ENCODE measurements at regions not wholly inside any gene's neighbourhood (a gene's known extent, or its start where the extent isn't known, plus 50 kb on each side); places are given as distances from the start of the nearest gene placed in this dataset.

DNA sequence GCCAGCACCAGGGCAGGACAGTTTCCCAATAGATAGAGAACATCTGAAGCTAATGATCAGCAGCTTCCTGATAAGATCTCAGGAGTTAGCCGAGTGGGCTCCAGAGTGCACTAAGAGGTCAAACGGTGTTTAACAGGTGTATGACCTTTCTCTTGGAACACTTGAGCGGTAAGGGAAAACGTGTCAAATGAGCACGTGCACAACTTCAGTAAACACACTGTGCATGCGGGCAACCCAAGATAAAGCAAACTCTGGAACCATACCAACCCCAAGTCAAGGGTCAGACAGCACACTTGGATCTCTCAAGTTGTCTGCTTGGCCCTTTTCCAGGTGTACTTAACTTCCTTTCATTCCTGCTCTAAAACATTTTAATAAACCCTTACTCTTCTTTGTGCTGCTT lies 1941.5 kb upstream of the PCDH10 start:
- 49 to 83% methylated on average over 6 of the region's 6 CpGs for WGBS, 2 donors

DNA sequence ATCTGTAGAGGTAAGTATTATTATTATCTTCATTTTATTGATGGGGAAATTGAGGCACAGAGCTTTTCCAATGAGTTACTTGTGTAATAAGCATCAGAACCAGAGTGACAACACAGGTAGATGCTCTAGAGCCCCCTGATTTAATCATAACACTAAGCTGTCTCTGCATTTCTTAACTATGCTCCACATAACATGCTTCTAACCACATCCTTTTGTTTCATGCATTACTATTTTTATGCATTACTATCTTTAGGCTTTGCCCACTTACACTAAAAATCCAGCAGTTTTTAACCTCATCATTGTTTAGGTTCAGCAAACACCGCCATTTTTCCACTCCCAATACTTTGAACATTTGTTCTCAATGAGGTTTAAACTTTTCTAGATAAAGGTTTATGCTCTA lies 1900.8 kb upstream of the PCDH10 start:
- TF ChIP-seq, protein P1, sequence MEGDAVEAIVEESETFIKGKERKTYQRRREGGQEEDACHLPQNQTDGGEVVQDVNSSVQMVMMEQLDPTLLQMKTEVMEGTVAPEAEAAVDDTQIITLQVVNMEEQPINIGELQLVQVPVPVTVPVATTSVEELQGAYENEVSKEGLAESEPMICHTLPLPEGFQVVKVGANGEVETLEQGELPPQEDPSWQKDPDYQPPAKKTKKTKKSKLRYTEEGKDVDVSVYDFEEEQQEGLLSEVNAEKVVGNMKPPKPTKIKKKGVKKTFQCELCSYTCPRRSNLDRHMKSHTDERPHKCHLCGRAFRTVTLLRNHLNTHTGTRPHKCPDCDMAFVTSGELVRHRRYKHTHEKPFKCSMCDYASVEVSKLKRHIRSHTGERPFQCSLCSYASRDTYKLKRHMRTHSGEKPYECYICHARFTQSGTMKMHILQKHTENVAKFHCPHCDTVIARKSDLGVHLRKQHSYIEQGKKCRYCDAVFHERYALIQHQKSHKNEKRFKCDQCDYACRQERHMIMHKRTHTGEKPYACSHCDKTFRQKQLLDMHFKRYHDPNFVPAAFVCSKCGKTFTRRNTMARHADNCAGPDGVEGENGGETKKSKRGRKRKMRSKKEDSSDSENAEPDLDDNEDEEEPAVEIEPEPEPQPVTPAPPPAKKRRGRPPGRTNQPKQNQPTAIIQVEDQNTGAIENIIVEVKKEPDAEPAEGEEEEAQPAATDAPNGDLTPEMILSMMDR (IDR thresholded peaks at IDR 0.05; ENCODE audit: control extremely low read depth, extremely low read depth) = no peak
- H3K9me3 ChIP-seq (ENCODE audit: control insufficient read depth in 4 of 4, insufficient read depth in 3 of 4, low read length in 3 of 4) = no peaks in the 10 kb centered on the region
- no peak overlapping the region for H3K27ac ChIP-seq (ENCODE audit: low read depth in 1 of 2, low read length in 1 of 2)
- H3K9ac ChIP-seq (ENCODE audit: insufficient read depth in 1 of 2, low read length in 2 of 2) = no peak overlapping the region
- no peaks in the 10 kb centered on the region for H3K27me3 ChIP-seq (ENCODE audit: control insufficient read depth in 3 of 3, insufficient read depth in 3 of 3, low read length in 2 of 3)
- H3K4me3 ChIP-seq = no peak overlapping the region
- H3K4me1 ChIP-seq (ENCODE audit: control insufficient read depth in 5 of 5, insufficient read depth in 5 of 5, low read length in 5 of 5) = peaks cover 0 to 6% (median 0%) of the 10 kb centered on the region in 5 donors
- 23 to 30% methylated on average over 1 of the region's 1 CpG for WGBS, 2 donors
- DNase-seq (no peak), ATAC-seq (ENCODE audit: insufficient read depth, low FRiP score) (no peak)
- H3K36me3 ChIP-seq (ENCODE audit: control insufficient read depth in 4 of 4, insufficient read depth in 4 of 4, low read length in 4 of 4) = no peaks in the 10 kb centered on the region

More for the DNA sequence above, 1941.5 kb upstream of the PCDH10 start:
- H3K36me3 ChIP-seq (ENCODE audit: control insufficient read depth in 4 of 4, insufficient read depth in 4 of 4, low read length in 4 of 4) = no peaks in the 10 kb centered on the region
- ATAC-seq (ENCODE audit: insufficient read depth, low FRiP score) (no peak), DNase-seq (peak in 1 of 3 donors; percentile 1)
- TF ChIP-seq, protein P1 (IDR thresholded peaks at IDR 0.05; ENCODE audit: control extremely low read depth, extremely low read depth) = no peak
- no peaks in the 10 kb centered on the region for H3K4me1 ChIP-seq (ENCODE audit: control insufficient read depth in 5 of 5, insufficient read depth in 5 of 5, low read length in 5 of 5)
- no peaks in the 10 kb centered on the region for H3K9me3 ChIP-seq (ENCODE audit: control insufficient read depth in 4 of 4, insufficient read depth in 3 of 4, low read length in 3 of 4)
- H3K9ac ChIP-seq (ENCODE audit: insufficient read depth in 1 of 2, low read length in 2 of 2) = no peak overlapping the region
- H3K4me3 ChIP-seq = no peak overlapping the region
- no peaks in the 10 kb centered on the region for H3K27me3 ChIP-seq (ENCODE audit: control insufficient read depth in 3 of 3, insufficient read depth in 3 of 3, low read length in 2 of 3)
- no peak overlapping the region for H3K27ac ChIP-seq (ENCODE audit: low read depth in 1 of 2, low read length in 1 of 2)

DNA sequence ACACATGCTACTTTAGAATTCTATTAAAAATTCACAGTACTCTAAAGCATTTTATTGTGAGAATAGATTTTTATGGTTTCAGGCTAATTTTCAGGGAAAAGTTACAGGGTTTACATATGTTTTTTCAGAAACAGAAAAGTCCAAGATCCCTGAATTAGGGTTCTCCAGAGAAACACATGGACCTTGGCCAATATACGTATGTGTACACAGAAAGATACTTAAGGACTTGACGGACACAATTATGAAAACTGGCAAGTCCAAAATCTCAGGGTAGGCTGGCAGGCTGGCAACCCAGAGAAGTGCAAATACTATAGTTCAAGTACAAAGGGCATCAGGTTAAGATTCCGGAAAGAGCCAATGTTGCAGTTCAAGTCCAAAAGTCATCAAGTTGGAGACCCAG lies 1897.8 kb upstream of the PCDH10 start:
- TF ChIP-seq, protein P1 (IDR thresholded peaks at IDR 0.05; ENCODE audit: control extremely low read depth, extremely low read depth) = no peak
- Histone ChIP-seq H3K27ac (ENCODE audit: low read depth in 1 of 2, low read length in 1 of 2) (no peak overlapping the region), H3K4me1 (ENCODE audit: control insufficient read depth in 5 of 5, insufficient read depth in 5 of 5, low read length in 5 of 5) (peaks cover 0 to 6% (median 0%) of the 10 kb centered on the region in 5 donors), H3K4me3 (no peak overlapping the region), H3K9ac (ENCODE audit: insufficient read depth in 1 of 2, low read length in 2 of 2) (no peak overlapping the region), H3K36me3 (ENCODE audit: control insufficient read depth in 4 of 4, insufficient read depth in 4 of 4, low read length in 4 of 4) (no peaks in the 10 kb centered on the region), H3K27me3 (ENCODE audit: control insufficient read depth in 3 of 3, insufficient read depth in 3 of 3, low read length in 2 of 3) (no peaks in the 10 kb centered on the region), H3K9me3 (ENCODE audit: control insufficient read depth in 4 of 4, insufficient read depth in 3 of 4, low read length in 3 of 4) (no peaks in the 10 kb centered on the region)
- no peak for ATAC-seq (ENCODE audit: insufficient read depth, low FRiP score)
- peak in 2 of 3 donors; percentile 2 to 43 for DNase-seq
- WGBS, 2 donors = 72 to 79% methylated on average over 3 of the region's 3 CpGs

DNA sequence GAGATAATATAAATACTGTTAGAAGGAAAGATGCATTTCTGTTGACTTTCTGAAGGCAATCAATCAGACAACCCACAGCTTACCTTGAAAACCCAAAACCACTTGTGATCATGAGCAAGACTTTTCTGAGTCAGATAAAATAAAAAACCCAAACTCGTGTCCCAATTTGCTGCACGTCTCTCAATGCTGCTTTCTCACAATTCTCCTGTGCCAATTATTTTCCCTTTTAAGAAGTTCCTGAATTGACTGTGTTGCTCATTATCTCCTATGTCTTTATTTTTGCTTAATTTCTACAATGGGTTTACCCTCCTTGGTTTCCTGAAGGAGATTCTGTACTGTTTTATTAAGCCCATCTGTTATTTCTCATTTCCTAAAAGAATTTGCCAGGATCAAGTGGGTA lies 1891.9 kb upstream of the PCDH10 start:
- H3K36me3 ChIP-seq (ENCODE audit: control insufficient read depth in 4 of 4, insufficient read depth in 4 of 4, low read length in 4 of 4) = no peaks in the 10 kb centered on the region
- H3K27me3 ChIP-seq (ENCODE audit: control insufficient read depth in 3 of 3, insufficient read depth in 3 of 3, low read length in 2 of 3) = no peaks in the 10 kb centered on the region
- no peak overlapping the region for H3K9ac ChIP-seq (ENCODE audit: insufficient read depth in 1 of 2, low read length in 2 of 2)
- no peak overlapping the region for H3K4me3 ChIP-seq
- H3K4me1 ChIP-seq (ENCODE audit: control insufficient read depth in 5 of 5, insufficient read depth in 5 of 5, low read length in 5 of 5) = no peaks in the 10 kb centered on the region
- ATAC-seq (ENCODE audit: insufficient read depth, low FRiP score) (no peak), DNase-seq (no peak)
- H3K9me3 ChIP-seq (ENCODE audit: control insufficient read depth in 4 of 4, insufficient read depth in 3 of 4, low read length in 3 of 4) = no peaks in the 10 kb centered on the region
- 89 to 90% methylated on average over 2 of the region's 2 CpGs for WGBS, 2 donors
- TF ChIP-seq, protein P1 (IDR thresholded peaks at IDR 0.05; ENCODE audit: control extremely low read depth, extremely low read depth) = no peak
- no peak overlapping the region for H3K27ac ChIP-seq (ENCODE audit: low read depth in 1 of 2, low read length in 1 of 2)

Measured in lung (tissue), 11 donors.